ENCODE measurements at regions not wholly inside any gene's neighbourhood (a gene's known extent, or its start where the extent isn't known, plus 50 kb on each side); places are given as distances from the start of the nearest gene placed in this dataset.

- Histone ChIP-seq H3K9me3 (ENCODE audit: control insufficient read depth, insufficient read depth, low read length) (no peaks in the 10 kb centered on the region), H4K91ac (ENCODE audit: insufficient read depth, low read depth, low read length) (no peak overlapping the region), H3K56ac (ENCODE audit: extremely low read depth, insufficient read depth, low read length) (no peak overlapping the region), H3K27ac (ENCODE audit: insufficient read depth, low read length) (no peak overlapping the region), H2BK20ac (ENCODE audit: low read depth, low read length) (no peak overlapping the region), H2AK5ac (ENCODE audit: low read depth, low read length) (peak overlapping the region; percentile 56; the same call in 1 of the 2 replicates), H3K23ac (ENCODE audit: low read depth, low read length) (no peak overlapping the region; the same call in 1 of the 2 replicates), H3K36me3 (ENCODE audit: control insufficient read depth, insufficient read depth, low read length) (no peaks in the 10 kb centered on the region), H3K9ac (ENCODE audit: low read depth, low read length) (no peak overlapping the region), H2BK120ac (ENCODE audit: low read depth, low read length) (peak overlapping the region; percentile 61; the same call in 1 of the 2 replicates), H4K8ac (ENCODE audit: low read depth in 2 of 2, low read length in 2 of 2) (no peak overlapping the region), H3K14ac (replicated peaks; ENCODE audit: low read depth, low read length) (0 out of 2 replicates have a peak overlapping the region, but pooled peaks have one; percentile 31), H2BK15ac (ENCODE audit: low read depth, low read length) (no peak overlapping the region), H2AK9ac (replicated peaks; ENCODE audit: low read depth, low read length, poor library complexity) (no peak overlapping the region), H4K20me1 (ENCODE audit: insufficient read depth, low read length) (no peaks in the 10 kb centered on the region), H4K5ac (ENCODE audit: low read depth, low read length) (no peak overlapping the region), H3K4ac (ENCODE audit: low read depth, low read length) (peak overlapping the region; percentile 30; the same call in 1 of the 2 replicates), H3K4me1 (ENCODE audit: control insufficient read depth, insufficient read depth, low read length) (peaks cover 23% of the 10 kb centered on the region), H2BK5ac (ENCODE audit: low read depth, low read length, poor library complexity, severe bottlenecking) (no peak overlapping the region), H2AFZ (replicated peaks; ENCODE audit: low read length, poor library complexity) (peak overlapping the region; percentile 16), H3K4me3 (ENCODE audit: insufficient read depth, low read depth, low read length) (no peak overlapping the region), H3K18ac (ENCODE audit: low read depth, low read length) (no peak overlapping the region), H3K79me1 (ENCODE audit: low read depth in 1 of 2, low read length in 2 of 2) (peaks cover 0 to 18% of the 10 kb centered on the region in 2 experiments; a peak in 2 of 4 replicates), H3K9me1 (ENCODE audit: insufficient read depth, low read length) (peaks cover 14% of the 10 kb centered on the region), H3K27me3 (ENCODE audit: control insufficient read depth, insufficient read depth, low read length) (no peaks in the 10 kb centered on the region), H3K4me2 (ENCODE audit: low read depth, low read length) (no peak overlapping the region)
- no CpG with 5 or more reads among the region's 2 CpGs for WGBS, 2 experiments (ENCODE audit: extremely low coverage in 2 of 2, insufficient read length in 1 of 2)
- no peak for DNase-seq
- TF ChIP-seq CHD1 (IDR thresholded peaks at IDR 0.05; ENCODE audit: low read depth, low read length): no peak
- TF ChIP-seq MAFK (IDR thresholded peaks at IDR 0.05; ENCODE audit: low read depth, low read length): no peak
- dilution Hi-C loops (cut with HindIII; ENCODE audit: low sequenced_read_pairs, unreplicated experiment): no loop called here
- ChIA-PET POLR2A (ENCODE audit: unreplicated experiment) (no interaction called here), CTCF (no interaction called here)
- no TSS peak for BruUV-seq (replicated peaks)
- intact Hi-C loops (cut with micrococcal nuclease): loop anchor here (5.0 to 10.0 kb wide), 2 partner anchors 249 to 531 kb away; no protein-coding TSS in a partner anchor
- in situ Hi-C loops (cut with MboI; ENCODE audit: low sequenced_read_pairs): no loop called here
- ATAC-seq (ENCODE audit: low read depth): no peak
These were observed 519.7 kb upstream of the ZFP42 start for GRCh38 chr4:187475901-187476300.
